Mesendoderm (in vitro differentiated cells): ENCODE measurements at regions not wholly inside any gene's neighbourhood (a gene's known extent, or its start where the extent isn't known, plus 50 kb on each side); places are given as distances from the start of the nearest gene placed in this dataset.

Experiments
- DNase-seq: peaks from one replicate; pipeline ENCODE4 v3.0.0; 2013
- H2AK5ac ChIP-seq: 2 replicates; pipeline ENCODE4 v1.6.1; 2013; ENCODE audit warnings: low read length, inconsistent platforms
- H2BK120ac ChIP-seq: 2 replicates; pipeline ENCODE4 v1.6.1; 2013; ENCODE audit warnings: low read depth, mild to moderate bottlenecking, low read length, moderate library complexity, mixed read lengths
- H2BK15ac ChIP-seq: replicated peaks from 2 replicates; pipeline ENCODE4 v1.6.1; 2013; ENCODE audit warnings: low read depth, mild to moderate bottlenecking, moderate library complexity
- H2BK5ac ChIP-seq: 2 replicates; pipeline ENCODE4 v1.6.1; 2013; ENCODE audit warnings: low read length, inconsistent platforms
- H3K18ac ChIP-seq: 2 replicates; pipeline ENCODE4 v1.6.1; 2013; ENCODE audit warnings: mild to moderate bottlenecking, low read length, mixed read lengths
- H3K23ac ChIP-seq: one replicate; pipeline ENCODE4 v1.6.1; 2013; ENCODE audit warnings: low read length
- H3K27ac ChIP-seq: 2 replicates; pipeline ENCODE4 v1.5.1; 2013; ENCODE audit warnings: low read depth, mild to moderate bottlenecking, inconsistent platforms, low read length, moderate library complexity
- H3K27me3 ChIP-seq: 2 replicates; pipeline ENCODE4 v1.6.1; 2013; ENCODE audit warnings: low read length, control low read depth, mild to moderate bottlenecking, inconsistent platforms; ENCODE audit not compliant: insufficient read depth, poor library complexity
- H3K36me3 ChIP-seq: 2 replicates; pipeline ENCODE4 v1.6.1; 2013; ENCODE audit warnings: low read length, inconsistent platforms; ENCODE audit not compliant: control insufficient read depth, insufficient read depth
- H3K4ac ChIP-seq: one replicate; pipeline ENCODE4 v1.6.1; 2013; ENCODE audit warnings: low read depth, mild to moderate bottlenecking, low read length, moderate library complexity
- H3K4me1 ChIP-seq: 2 replicates; pipeline ENCODE4 v1.6.1; 2013; ENCODE audit warnings: low read depth, low read length, inconsistent platforms; ENCODE audit not compliant: control insufficient read depth
- H3K4me2 ChIP-seq: 2 replicates; pipeline ENCODE4 v1.6.1; 2013; ENCODE audit warnings: low read length
- H3K4me3 ChIP-seq: 2 replicates; pipeline ENCODE4 v1.5.1; 2013; ENCODE audit warnings: mild to moderate bottlenecking, low read length
- H3K56ac ChIP-seq: one replicate; pipeline ENCODE4 v1.6.1; 2013; ENCODE audit warnings: low read length
- H3K79me1 ChIP-seq: 2 replicates; pipeline ENCODE4 v1.6.1; 2013; ENCODE audit warnings: low read length, inconsistent platforms
- H3K79me2 ChIP-seq: 2 replicates; pipeline ENCODE4 v1.6.1; 2013; ENCODE audit warnings: mild to moderate bottlenecking, low read length; ENCODE audit not compliant: control insufficient read depth, insufficient read depth
- H3K9ac ChIP-seq: 2 replicates; pipeline ENCODE4 v1.6.1; 2013; ENCODE audit warnings: low read length, inconsistent platforms
- H4K5ac ChIP-seq: one replicate; pipeline ENCODE4 v1.6.1; 2013; ENCODE audit warnings: low read length
- H4K8ac ChIP-seq: one replicate; pipeline ENCODE4 v1.6.1; 2013; ENCODE audit warnings: low read depth, mild to moderate bottlenecking, control low read depth, low read length, moderate library complexity
- WGBS: extraction: QIAGEN DNeasy Blood & Tissue Kit; methylation state at CpG from one replicate; pipeline ENCODE4 v1.1.7; 2013; ENCODE audit warnings: low lambda C conversion rate, missing lambda C conversion rate; ENCODE audit not compliant: insufficient coverage; ENCODE audit errors: extremely low coverage; 5-methylcytosine and 5-hydroxymethylcytosine counted together

DNA sequence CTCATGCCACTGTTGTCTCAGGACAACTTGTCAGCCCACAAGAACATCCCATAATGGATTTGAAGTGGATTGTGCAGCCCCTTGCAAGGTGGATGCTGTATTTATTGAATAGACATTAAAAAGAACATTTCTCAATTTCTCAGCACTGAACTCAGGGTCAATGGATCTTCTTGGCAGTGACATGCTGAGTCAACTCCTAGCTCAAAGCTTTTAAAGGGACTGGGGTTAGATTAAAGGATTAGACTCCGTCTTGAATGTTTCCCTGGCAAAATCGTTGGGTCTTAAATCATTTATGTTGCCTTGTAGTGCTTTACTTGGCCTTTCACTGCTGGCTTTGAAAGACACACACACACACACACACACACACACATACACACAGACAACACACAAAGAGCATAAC lies 221.6 kb upstream of the PBX1 start:
- Histone ChIP-seq H3K79me2 (no peaks in the 10 kb centered on the region), H3K4ac (no peak overlapping the region), H3K27ac (no peak overlapping the region), H3K27me3 (no peaks in the 10 kb centered on the region), H3K56ac (no peak overlapping the region), H2AK5ac (no peak overlapping the region), H4K5ac (no peak overlapping the region), H3K9ac (no peak overlapping the region), H2BK15ac (no peak overlapping the region), H2BK5ac (no peak overlapping the region), H3K4me2 (no peak overlapping the region), H2BK120ac (no peak overlapping the region), H3K18ac (no peak overlapping the region), H3K4me1 (peaks cover 2% of the 10 kb centered on the region), H3K36me3 (no peaks in the 10 kb centered on the region), H3K4me3 (no peak overlapping the region), H4K8ac (no peak overlapping the region), H3K23ac (no peak overlapping the region), H3K79me1 (no peaks in the 10 kb centered on the region)
- no CpG with 5 or more reads among the region's 2 CpGs for WGBS
- DNase-seq = no peak

DNA sequence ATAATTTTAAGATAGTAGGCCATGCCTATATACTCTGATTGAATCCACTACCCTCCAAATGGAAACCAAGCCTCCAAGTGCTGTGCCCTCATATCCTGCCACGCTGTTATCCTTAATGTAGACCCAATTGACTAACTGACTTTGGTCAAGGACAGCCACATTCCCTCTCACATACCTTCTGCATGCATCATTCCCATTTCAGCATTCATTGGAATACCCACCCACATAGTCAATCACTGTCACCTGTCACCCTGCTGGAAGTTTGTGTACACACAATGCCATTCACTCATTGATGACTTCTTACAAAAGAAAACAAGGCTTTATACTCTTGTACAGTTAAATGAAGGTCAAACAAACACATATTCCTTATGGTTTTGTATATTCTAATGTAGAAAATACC lies 221.1 kb upstream of the PBX1 start:
- Histone ChIP-seq H2BK15ac (no peak overlapping the region), H3K4me1 (peaks cover 2% of the 10 kb centered on the region), H3K4ac (no peak overlapping the region), H3K56ac (no peak overlapping the region), H3K23ac (no peak overlapping the region), H2BK5ac (no peak overlapping the region), H4K8ac (no peak overlapping the region), H3K27ac (no peak overlapping the region), H3K18ac (no peak overlapping the region), H3K79me1 (no peaks in the 10 kb centered on the region), H2AK5ac (no peak overlapping the region), H2BK120ac (no peak overlapping the region), H3K36me3 (no peaks in the 10 kb centered on the region), H3K4me2 (no peak overlapping the region), H3K79me2 (no peaks in the 10 kb centered on the region), H3K4me3 (no peak overlapping the region), H3K9ac (no peak overlapping the region), H3K27me3 (no peaks in the 10 kb centered on the region), H4K5ac (no peak overlapping the region)
- WGBS = no CpG with 5 or more reads among the region's 1 CpG
- peak; percentile 42 for DNase-seq

DNA sequence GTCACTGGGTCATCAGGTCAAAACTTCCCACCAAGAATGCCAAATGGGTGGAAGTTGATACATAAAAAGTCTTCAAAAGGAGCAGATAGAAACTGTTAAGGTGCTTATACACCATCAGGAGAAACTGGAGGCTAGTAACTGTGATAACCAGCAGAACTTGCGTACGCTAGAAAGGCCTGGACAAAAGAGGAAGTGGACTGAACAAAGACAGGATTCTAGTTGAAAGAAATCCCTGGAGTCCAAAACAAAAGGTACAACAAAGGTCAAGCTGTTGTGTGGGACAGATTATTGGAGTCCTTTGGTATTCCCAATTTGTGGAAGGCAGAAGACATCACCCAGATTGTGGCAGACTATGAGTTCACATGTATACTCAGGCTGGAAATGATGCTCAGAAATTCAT lies 215.8 kb upstream of the PBX1 start:
- Histone ChIP-seq H2BK15ac (no peak overlapping the region), H3K18ac (no peak overlapping the region), H3K4me1 (no peaks in the 10 kb centered on the region), H3K23ac (no peak overlapping the region), H4K8ac (no peak overlapping the region), H2BK120ac (no peak overlapping the region), H2BK5ac (no peak overlapping the region), H3K79me1 (no peaks in the 10 kb centered on the region), H3K4me2 (no peak overlapping the region), H3K4ac (no peak overlapping the region), H3K79me2 (no peaks in the 10 kb centered on the region), H4K5ac (no peak overlapping the region), H3K56ac (no peak overlapping the region), H3K27ac (no peak overlapping the region), H3K27me3 (no peaks in the 10 kb centered on the region), H2AK5ac (no peak overlapping the region), H3K4me3 (no peak overlapping the region), H3K9ac (no peak overlapping the region), H3K36me3 (no peaks in the 10 kb centered on the region)
- no peak for DNase-seq
- WGBS = no CpG with 5 or more reads among the region's 2 CpGs

DNA sequence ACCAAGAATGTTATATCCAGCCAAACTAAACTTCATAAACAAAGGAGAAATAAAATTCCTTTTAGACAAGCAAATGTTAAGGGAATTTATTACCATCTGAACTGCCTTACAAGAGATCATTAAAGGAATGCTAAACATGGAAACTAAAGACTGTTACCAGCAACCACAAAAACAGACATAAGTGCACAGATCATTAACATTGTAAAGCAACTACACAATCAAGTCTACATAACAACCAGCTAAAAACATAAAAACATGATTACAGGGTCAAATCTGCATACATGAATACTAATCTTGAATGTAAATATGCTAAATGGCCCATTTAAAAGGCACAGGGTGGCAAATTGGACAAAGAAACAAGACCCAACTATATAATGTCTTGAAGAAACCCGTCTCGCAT lies 211.0 kb upstream of the PBX1 start:
- H4K5ac ChIP-seq = no peak overlapping the region
- WGBS = no CpG with 5 or more reads among the region's 2 CpGs
- H2BK15ac ChIP-seq = no peak overlapping the region
- no peaks in the 10 kb centered on the region for H3K4me1 ChIP-seq
- H3K27me3 ChIP-seq = no peaks in the 10 kb centered on the region
- no peak for DNase-seq
- H3K4me2 ChIP-seq = no peak overlapping the region
- H3K79me2 ChIP-seq = no peaks in the 10 kb centered on the region
- H3K4me3 ChIP-seq = no peak overlapping the region
- H4K8ac ChIP-seq = no peak overlapping the region
- no peak overlapping the region for H2BK5ac ChIP-seq
- H3K56ac ChIP-seq = no peak overlapping the region
- H2BK120ac ChIP-seq = no peak overlapping the region
- H3K36me3 ChIP-seq = no peaks in the 10 kb centered on the region
- H3K79me1 ChIP-seq = no peaks in the 10 kb centered on the region
- H2AK5ac ChIP-seq = no peak overlapping the region
- H3K27ac ChIP-seq = no peak overlapping the region
- H3K9ac ChIP-seq = no peak overlapping the region
- no peak overlapping the region for H3K4ac ChIP-seq
- H3K23ac ChIP-seq = no peak overlapping the region
- no peak overlapping the region for H3K18ac ChIP-seq

DNA sequence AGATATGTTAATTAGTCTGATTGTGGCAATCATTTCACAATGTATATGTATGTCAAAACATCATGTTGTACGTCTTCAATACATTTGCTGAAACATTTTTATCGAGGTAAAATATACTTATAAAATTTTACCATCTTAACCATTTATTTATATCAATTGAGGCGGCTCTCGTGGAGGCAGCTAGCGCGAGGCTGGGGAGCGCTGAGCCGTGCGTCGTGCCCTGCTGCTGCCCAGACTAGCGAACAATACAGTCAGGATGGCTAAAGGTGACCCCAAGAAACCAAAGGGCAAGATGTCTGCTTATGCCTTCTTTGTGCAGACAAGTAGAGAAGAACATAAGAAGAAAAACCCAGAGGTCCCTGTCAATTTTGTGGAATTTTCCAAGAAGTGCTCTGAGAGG lies 202.5 kb upstream of the PBX1 start:
- no peaks in the 10 kb centered on the region for H3K27me3 ChIP-seq
- no peaks in the 10 kb centered on the region for H3K36me3 ChIP-seq
- no peak overlapping the region for H4K8ac ChIP-seq
- no peak overlapping the region for H3K23ac ChIP-seq
- no peak overlapping the region for H3K56ac ChIP-seq
- no peak for DNase-seq
- no peak overlapping the region for H2AK5ac ChIP-seq
- no peak overlapping the region for H3K4me2 ChIP-seq
- H4K5ac ChIP-seq = no peak overlapping the region
- no peaks in the 10 kb centered on the region for H3K4me1 ChIP-seq
- H3K79me2 ChIP-seq = no peaks in the 10 kb centered on the region
- no peak overlapping the region for H2BK5ac ChIP-seq
- H2BK15ac ChIP-seq = no peak overlapping the region
- H3K79me1 ChIP-seq = no peaks in the 10 kb centered on the region
- no peak overlapping the region for H2BK120ac ChIP-seq
- H3K18ac ChIP-seq = no peak overlapping the region
- no peak overlapping the region for H3K27ac ChIP-seq
- 100% methylated on average over 2 of the region's 11 CpGs for WGBS
- no peak overlapping the region for H3K9ac ChIP-seq
- H3K4me3 ChIP-seq = no peak overlapping the region
- H3K4ac ChIP-seq = no peak overlapping the region

DNA sequence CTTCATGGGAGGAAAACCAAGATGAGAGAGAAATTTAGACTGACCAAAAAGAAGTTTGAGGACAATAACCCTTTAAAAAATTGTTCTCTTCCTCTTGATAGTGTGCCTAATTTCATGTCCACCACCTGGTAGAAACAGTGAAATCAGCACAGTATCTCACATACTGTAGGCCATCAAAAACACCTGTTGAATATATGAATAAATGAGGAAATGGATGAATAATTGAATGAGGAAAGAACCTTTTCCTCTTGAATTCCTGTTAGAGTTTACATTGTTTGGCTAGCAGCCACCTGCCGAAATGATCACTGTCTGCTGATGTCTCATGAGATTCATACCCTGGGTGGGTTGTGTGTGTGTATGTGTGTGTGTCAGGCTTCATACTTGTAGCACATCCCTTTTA lies 198.7 kb upstream of the PBX1 start:
- no peaks in the 10 kb centered on the region for H3K79me1 ChIP-seq
- H3K56ac ChIP-seq = no peak overlapping the region
- H2BK120ac ChIP-seq = no peak overlapping the region
- no peak overlapping the region for H4K5ac ChIP-seq
- H3K4ac ChIP-seq = no peak overlapping the region
- no peak overlapping the region for H3K9ac ChIP-seq
- H3K27ac ChIP-seq = no peak overlapping the region
- H3K4me3 ChIP-seq = no peak overlapping the region
- no CpG with 5 or more reads among the region's 1 CpG for WGBS
- H4K8ac ChIP-seq = no peak overlapping the region
- no peak overlapping the region for H2AK5ac ChIP-seq
- DNase-seq = no peak
- no peak overlapping the region for H3K23ac ChIP-seq
- no peak overlapping the region for H2BK15ac ChIP-seq
- no peak overlapping the region for H3K18ac ChIP-seq
- H2BK5ac ChIP-seq = no peak overlapping the region
- H3K79me2 ChIP-seq = no peaks in the 10 kb centered on the region
- no peaks in the 10 kb centered on the region for H3K27me3 ChIP-seq
- no peak overlapping the region for H3K4me2 ChIP-seq
- H3K4me1 ChIP-seq = no peaks in the 10 kb centered on the region
- H3K36me3 ChIP-seq = no peaks in the 10 kb centered on the region
